K562 (cell line): ENCODE measurements at regions not wholly inside any gene's neighbourhood (a gene's known extent, or its start where the extent isn't known, plus 50 kb on each side); places are given as distances from the start of the nearest gene placed in this dataset.

Experiments
- ATAC-seq: fragments of 200-7000 bp; cut with Tn5 transposase; 3 replicates; pipeline ENCODE4 v1.9.1; 2020; ENCODE audit warnings: moderate library complexity
- BruUV-seq: library from RNA; stranded (reverse); fragments of 400-500 nt; replicated peaks from 2 replicates; lab custom pipeline; 2021; lab: Mats Ljungman, UMichigan
- CTCF ChIA-PET: fragments of 300-600 bp; formaldehyde crosslinking; extraction: SDS; loops from one replicate; lab custom pipeline; 2021; ENCODE audit warnings: low intra/inter-chr PET ratio; lab: Yijun Ruan, JAX
- POLR2A ChIA-PET: fragments of 300-600, 350-650 bp; sonication (Branson Sonifier 250); formaldehyde crosslinking; extraction: SDS; loops from one replicate; lab custom pipeline; 2021; ENCODE audit warnings: antibody characterized with exemption, inconsistent platforms; lab: Yijun Ruan, JAX
- DNase-seq, 4 experiments: peaks; one replicate each; pipeline versions ENCODE4 v3.0.0 to v3.0.0-alpha.2; 2011 to 2018; ENCODE audit warnings: low spot score in 3 of 4, mixed read lengths in 3 of 4; ENCODE audit errors: extremely low read depth in 1 of 4
- FAIRE-seq: peaks from 2 replicates; lab custom pipeline; 2011; peaks lifted over from hg19 to GRCh38; lab: Jason Lieb, UNC
- H2AFZ ChIP-seq: 2 replicates; pipeline ENCODE4 v1.6.0; 2011; ENCODE audit warnings: low read depth, low read length, control low read depth, inconsistent platforms
- H3K27ac ChIP-seq: fragments of 200-600 bp; 3 replicates; pipeline ENCODE4 v1.8.0; 2011; ENCODE audit warnings: low read depth, mild to moderate bottlenecking, control low read depth, inconsistent platforms, low read length, moderate library complexity, mixed read lengths; ENCODE audit errors: extremely low read depth
- H3K27me3 ChIP-seq, 2 experiments: fragments of 300-600 bp in 1 of 2; 2 replicates in 1 of 2; 3 replicates in 1 of 2; pipeline versions ENCODE4 v1.6.0 to v1.8.0; 2011; ENCODE audit warnings: inconsistent platforms in 2 of 2, low read length in 2 of 2, mild to moderate bottlenecking in 1 of 2, mixed read lengths in 1 of 2, moderate library complexity in 1 of 2; ENCODE audit not compliant: control insufficient read depth in 2 of 2, insufficient read depth in 2 of 2
- H3K36me3 ChIP-seq: fragments of 300-600 bp; 3 replicates; pipeline ENCODE4 v1.8.0; 2011; ENCODE audit warnings: mild to moderate bottlenecking, low read length, inconsistent platforms; ENCODE audit not compliant: control insufficient read depth, insufficient read depth
- H3K4me1 ChIP-seq, 2 experiments: fragments of 200-600 bp in 1 of 2; replicated peaks in 1 of 2; 2 replicates in 1 of 2; 3 replicates in 1 of 2; pipeline versions ENCODE4 v1.5.1 to v1.8.0; 2011; ENCODE audit warnings: inconsistent platforms in 2 of 2, low read length in 2 of 2, mild to moderate bottlenecking in 1 of 2, mixed read lengths in 1 of 2, moderate library complexity in 1 of 2; ENCODE audit not compliant: control insufficient read depth in 2 of 2, insufficient read depth in 2 of 2
- H3K4me2 ChIP-seq: 2 replicates; pipeline ENCODE4 v1.6.1; 2011; ENCODE audit warnings: low read length, control low read depth, inconsistent platforms, mixed read lengths; ENCODE audit not compliant: insufficient read depth
- H3K4me3 ChIP-seq: fragments of 200-600 bp; sonication (generic), shearing (Covaris generic); 2 replicates; pipeline ENCODE4 v1.5.1; 2016; ENCODE audit warnings: control low read depth, inconsistent platforms
- H3K79me2 ChIP-seq: fragments of 200-600 bp; 3 replicates; pipeline ENCODE4 v1.8.0; 2011; ENCODE audit warnings: low read length, inconsistent platforms; ENCODE audit not compliant: control insufficient read depth, insufficient read depth
- H3K9ac ChIP-seq, 2 experiments: 2 replicates each; pipeline versions ENCODE4 v1.6.0 to v1.6.1; 2011; ENCODE audit warnings: low read depth in 2 of 2, low read length in 2 of 2, control low read depth in 1 of 2, inconsistent platforms in 1 of 2, mild to moderate bottlenecking in 1 of 2, mixed read lengths in 1 of 2; ENCODE audit not compliant: insufficient read depth in 1 of 2
- H3K9me1 ChIP-seq: one replicate; pipeline ENCODE4 v1.6.0; 2011; ENCODE audit warnings: inconsistent platforms, mild to moderate bottlenecking, low read length, moderate library complexity; ENCODE audit not compliant: control insufficient read depth, insufficient read depth
- H3K9me3 ChIP-seq: replicated peaks from 2 replicates; pipeline ENCODE4 v1.5.1; 2011; ENCODE audit warnings: low read depth, low read length, inconsistent platforms; ENCODE audit not compliant: control insufficient read depth, insufficient read depth
- H4K20me1 ChIP-seq: replicated peaks from 2 replicates; pipeline ENCODE4 v1.6.1; 2011; ENCODE audit warnings: low read length, inconsistent platforms, mixed read lengths; ENCODE audit not compliant: control insufficient read depth, insufficient read depth
- ATF1 ChIP-seq, 2 experiments: fragments of 450-650 bp in 1 of 2; IDR thresholded peaks; 2 replicates each; pipeline ENCODE4 v1.6.1; 2016; ENCODE audit warnings: missing compliant biosample characterization in 1 of 2, missing genetic modification characterization in 1 of 2
- CBFA2T2 ChIP-seq: fragments of 450-650 bp; conservative IDR thresholded peaks from 2 replicates; pipeline ENCODE4 v1.6.1; 2017; ENCODE audit warnings: mild to moderate bottlenecking
- CTBP1 ChIP-seq: fragments of 450-650 bp; IDR thresholded peaks from 2 replicates; pipeline ENCODE4 v1.6.1; 2016; ENCODE audit warnings: borderline replicate concordance
- GTF2A2 ChIP-seq: IDR thresholded peaks from 2 replicates; pipeline ENCODE4 v1.6.1; 2016; ENCODE audit warnings: mild to moderate bottlenecking, missing genetic modification characterization, missing compliant biosample characterization
- JUN ChIP-seq, 2 experiments: sonication (generic) in 1 of 2; formaldehyde crosslinking in 1 of 2; IDR thresholded peaks; 2 replicates each; pipeline versions ENCODE4 v1.6.1 to v1.8.0; 2012 to 2022; ENCODE audit warnings: borderline replicate concordance in 2 of 2, mild to moderate bottlenecking in 2 of 2, improper control_type of control experiment in 1 of 2, low read depth in 1 of 2, low read length in 1 of 2, missing genetic modification reagents in 1 of 2
- KDM1A ChIP-seq, 2 experiments: fragments of 450-650 bp; IDR thresholded peaks; 2 replicates each; pipeline ENCODE4 v1.6.1; 2016; ENCODE audit warnings: mild to moderate bottlenecking in 2 of 2
- RAD21 ChIP-seq, 2 experiments: fragments of 250-450 bp in 1 of 2; fragments of 450-650 bp in 1 of 2; sonication (Bioruptor Pico) in 1 of 2; formaldehyde crosslinking in 1 of 2; IDR thresholded peaks in 1 of 2; conservative IDR thresholded peaks in 1 of 2; 2 replicates each; pipeline versions ENCODE4 v1.4.0 to v1.8.0; 2020 to 2022; ENCODE audit warnings: mild to moderate bottlenecking in 2 of 2, moderate library complexity in 1 of 2
- TAF7 ChIP-seq: fragments of 450-650 bp; IDR thresholded peaks from 2 replicates; pipeline ENCODE4 v1.6.1; 2016; ENCODE audit warnings: missing genetic modification characterization, missing compliant biosample characterization
- ZFX ChIP-seq: sonication (generic); formaldehyde crosslinking; IDR thresholded peaks from 2 replicates; pipeline ENCODE4 v1.8.0; 2022; ENCODE audit warnings: mild to moderate bottlenecking, missing genetic modification reagents, moderate library complexity
- WGBS: fragments of 100-300 bp; shearing (Covaris generic); methylation state at CpG from one replicate; pipeline ENCODE4 v1.1.6; 2016; ENCODE audit warnings: low coverage, mixed read lengths; ENCODE audit not compliant: insufficient coverage; ENCODE audit errors: missing lambda C conversion rate; 5-methylcytosine and 5-hydroxymethylcytosine counted together
- in situ Hi-C: fragments of 300-500 bp; cut with MboI; formaldehyde crosslinking; loops from 4 replicates; pipeline ENCODE4 v1.15.0; 2018; ENCODE audit warnings: inconsistent platforms, mixed read lengths
- intact Hi-C: fragments of 100-400 bp; cut with micrococcal nuclease; formaldehyde crosslinking; loops from 2 replicates; pipeline ENCODE4 v1.14.2; 2022
- TF ChIP-seq, protein P1 (sequence below): sonication (generic); formaldehyde crosslinking; IDR thresholded peaks from 2 replicates; pipeline ENCODE4 v1.8.0; 2022; ENCODE audit warnings: mild to moderate bottlenecking, missing genetic modification reagents

DNA sequence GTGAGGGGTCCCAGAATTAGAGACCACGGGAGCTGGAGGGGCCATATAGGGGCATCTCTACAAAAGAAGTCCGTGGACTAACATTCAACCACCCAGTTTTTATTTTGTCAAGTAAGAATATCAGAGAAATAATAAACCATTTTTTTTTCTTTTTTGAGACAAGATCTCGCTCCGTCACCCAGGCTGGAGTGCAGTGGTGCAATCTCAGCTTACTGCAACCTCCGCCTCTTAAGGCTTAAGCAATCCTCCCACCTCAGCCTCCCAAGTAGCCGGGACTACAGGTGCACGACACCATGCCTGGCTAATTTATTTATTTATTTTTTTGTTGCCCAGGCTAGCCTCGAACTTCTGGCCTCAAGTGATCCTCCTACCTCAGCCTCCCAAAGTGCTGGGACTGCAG is 82.7 kb downstream of the ZFP36L2 start:
- CTCF ChIA-PET = no interaction called here
- TF ChIP-seq KDM1A (IDR thresholded peaks at IDR 0.05) (peak in 1 of 2 experiments; percentile 6; a peak in 1 of 4 replicates), TAF7 (tag) (no peak)
- TF ChIP-seq, all 486 proteins: peak for 1
- POLR2A ChIA-PET = interaction anchor here (0.6 to 0.9 kb wide), 2 partner anchors 8 to 32 kb away, joined by 3 to 4 read pairs; no protein-coding TSS in a partner anchor
- BruUV-seq = no TSS peak
- Histone ChIP-seq H3K36me3 (no peaks in the 10 kb centered on the region), H4K20me1 (no peaks in the 10 kb centered on the region), H3K4me1 (peaks cover 0 to 5% of the 10 kb centered on the region in 2 experiments; a peak in 2 of 5 replicates), H3K27ac (no peak overlapping the region), H2AFZ (no peak overlapping the region), H3K4me3 (no peak overlapping the region), H3K9me3 (no peaks in the 10 kb centered on the region), H3K9ac (no peak overlapping the region), H3K9me1 (no peaks in the 10 kb centered on the region), H3K79me2 (no peaks in the 10 kb centered on the region), H3K4me2 (no peak overlapping the region), H3K27me3 (no peaks in the 10 kb centered on the region)
- FAIRE-seq (no peak), DNase-seq (no peak), ATAC-seq (no peak)
- in situ Hi-C loops (loop anchor here (25.0 kb wide), 1 partner anchor 306 kb away; no protein-coding TSS in a partner anchor), intact Hi-C loops (no loop called here)
- 72% methylated on average over 7 of the region's 8 CpGs for WGBS

DNA sequence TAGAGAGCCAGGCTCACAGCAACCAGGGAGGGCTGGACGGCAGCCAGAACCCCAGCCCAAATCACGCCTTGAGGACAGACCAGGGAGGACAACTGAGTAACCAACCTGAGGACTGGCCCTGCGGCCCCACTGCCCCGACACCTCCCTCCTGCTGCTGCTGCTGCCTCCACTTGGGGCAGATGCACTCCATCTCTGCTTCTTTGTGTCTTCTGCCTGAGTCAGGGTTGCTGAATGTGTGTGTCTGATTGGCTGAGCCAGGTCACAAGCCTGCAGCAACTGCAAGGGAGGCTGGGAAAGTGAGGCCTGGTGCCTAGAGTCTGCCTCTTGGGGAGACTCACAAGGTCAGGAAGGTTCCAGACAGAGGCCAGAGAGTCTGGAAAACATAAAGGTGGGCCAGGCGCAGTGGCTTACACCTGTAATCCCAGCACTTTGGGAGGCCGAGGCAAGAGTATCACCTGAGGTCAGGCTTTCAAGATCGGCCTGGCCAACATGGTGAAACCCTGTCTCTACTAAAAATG is 83.4 kb downstream of the ZFP36L2 start:
- FAIRE-seq = peak; percentile 73
- Histone ChIP-seq H3K9ac (peak overlapping the region in 1 of 2 experiments; percentile 70; a peak in 2 of 4 replicates), H3K4me2 (no peak overlapping the region), H3K79me2 (no peaks in the 10 kb centered on the region), H3K4me1 (peaks cover 0 to 5% of the 10 kb centered on the region in 2 experiments; a peak in 3 of 5 replicates), H2AFZ (peak overlapping the region; percentile 5; the same call in 1 of the 2 replicates), H3K27ac (no peak overlapping the region; the same call in 2 of the 3 replicates), H3K27me3 (no peaks in the 10 kb centered on the region), H3K9me3 (no peaks in the 10 kb centered on the region), H3K4me3 (no peak overlapping the region), H3K9me1 (no peaks in the 10 kb centered on the region), H4K20me1 (no peaks in the 10 kb centered on the region), H3K36me3 (no peaks in the 10 kb centered on the region)
- DNase-seq = peak; percentile 53 to 71 (median 65)
- CTCF ChIA-PET = no interaction called here
- BruUV-seq = no TSS peak
- 66% methylated on average over 7 of the region's 7 CpGs for WGBS
- intact Hi-C loops (no loop called here), in situ Hi-C loops (loop anchor here (25.0 kb wide), 1 partner anchor 306 kb away; no protein-coding TSS in a partner anchor)
- ATAC-seq = peak; percentile 95
- POLR2A ChIA-PET = interaction anchor here (0.9 kb wide), 2 partner anchors 18 to 33 kb away, joined by 3 read pairs; no protein-coding TSS in a partner anchor
- TF ChIP-seq ZFX (CRISPR knock-in tag) (0 out of 2 replicates have a peak, but pooled peaks have one; percentile 20), JUN (IDR thresholded peaks at IDR 0.05; ENCODE audit: borderline replicate concordance, low read depth, low read length) (0 out of 2 replicates have a peak, but pooled peaks have one; percentile 40), JUN (CRISPR knock-in tag; IDR thresholded peaks at IDR 0.05; ENCODE audit: borderline replicate concordance) (no peak), ATF1 (CRISPR knock-in tag; IDR thresholded peaks at IDR 0.05) (no peak), ATF1 (tag; IDR thresholded peaks at IDR 0.05) (no peak), CTBP1 (peak; percentile 36; the same call in 1 of the 2 replicates), RAD21 (CRISPR knock-in tag; conservative IDR thresholded peaks at IDR 0.05 in 1 of 2, IDR thresholded peaks at IDR 0.05 in 1 of 2) (peak; percentile 14 to 62; a peak in 2 of 4 replicates), GTF2A2 (tag) (no peak), CBFA2T2 (0 out of 2 replicates have a peak, but pooled peaks have one; percentile 16)
- TF ChIP-seq, protein P1, sequence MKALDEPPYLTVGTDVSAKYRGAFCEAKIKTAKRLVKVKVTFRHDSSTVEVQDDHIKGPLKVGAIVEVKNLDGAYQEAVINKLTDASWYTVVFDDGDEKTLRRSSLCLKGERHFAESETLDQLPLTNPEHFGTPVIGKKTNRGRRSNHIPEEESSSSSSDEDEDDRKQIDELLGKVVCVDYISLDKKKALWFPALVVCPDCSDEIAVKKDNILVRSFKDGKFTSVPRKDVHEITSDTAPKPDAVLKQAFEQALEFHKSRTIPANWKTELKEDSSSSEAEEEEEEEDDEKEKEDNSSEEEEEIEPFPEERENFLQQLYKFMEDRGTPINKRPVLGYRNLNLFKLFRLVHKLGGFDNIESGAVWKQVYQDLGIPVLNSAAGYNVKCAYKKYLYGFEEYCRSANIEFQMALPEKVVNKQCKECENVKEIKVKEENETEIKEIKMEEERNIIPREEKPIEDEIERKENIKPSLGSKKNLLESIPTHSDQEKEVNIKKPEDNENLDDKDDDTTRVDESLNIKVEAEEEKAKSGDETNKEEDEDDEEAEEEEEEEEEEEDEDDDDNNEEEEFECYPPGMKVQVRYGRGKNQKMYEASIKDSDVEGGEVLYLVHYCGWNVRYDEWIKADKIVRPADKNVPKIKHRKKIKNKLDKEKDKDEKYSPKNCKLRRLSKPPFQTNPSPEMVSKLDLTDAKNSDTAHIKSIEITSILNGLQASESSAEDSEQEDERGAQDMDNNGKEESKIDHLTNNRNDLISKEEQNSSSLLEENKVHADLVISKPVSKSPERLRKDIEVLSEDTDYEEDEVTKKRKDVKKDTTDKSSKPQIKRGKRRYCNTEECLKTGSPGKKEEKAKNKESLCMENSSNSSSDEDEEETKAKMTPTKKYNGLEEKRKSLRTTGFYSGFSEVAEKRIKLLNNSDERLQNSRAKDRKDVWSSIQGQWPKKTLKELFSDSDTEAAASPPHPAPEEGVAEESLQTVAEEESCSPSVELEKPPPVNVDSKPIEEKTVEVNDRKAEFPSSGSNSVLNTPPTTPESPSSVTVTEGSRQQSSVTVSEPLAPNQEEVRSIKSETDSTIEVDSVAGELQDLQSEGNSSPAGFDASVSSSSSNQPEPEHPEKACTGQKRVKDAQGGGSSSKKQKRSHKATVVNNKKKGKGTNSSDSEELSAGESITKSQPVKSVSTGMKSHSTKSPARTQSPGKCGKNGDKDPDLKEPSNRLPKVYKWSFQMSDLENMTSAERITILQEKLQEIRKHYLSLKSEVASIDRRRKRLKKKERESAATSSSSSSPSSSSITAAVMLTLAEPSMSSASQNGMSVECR (CRISPR knock-in tag) = no peak
